ENCODE measurements at regions not wholly inside any gene's neighbourhood (a gene's known extent, or its start where the extent isn't known, plus 50 kb on each side); places are given as distances from the start of the nearest gene placed in this dataset.
"Not testable (repeated sequence)": the region's sequence is repeated elsewhere in the genome, so short reads cannot be mapped to it uniquely, and the experiment has no call there.

- DNase-seq: no peak
Measured at GRCh38 chr13:111625526-111626315, 305.3 kb downstream of the TEX29 start.

GRCh38 chr13:111626371-111627305 is 306.2 kb downstream of the TEX29 start:
- DNase-seq: no peak

GRCh38 chr13:111627596-111627995 is 307.2 kb downstream of the TEX29 start:
- DNase-seq: no peak

GRCh38 chr13:111629016-111629415 is 308.6 kb downstream of the TEX29 start:
- DNase-seq: no peak

- no peak for DNase-seq
Measured at GRCh38 chr13:111629457-111629856, 309.0 kb downstream of the TEX29 start.

- peak; percentile 97 for DNase-seq
Measured at GRCh38 chr13:111629926-111630325, 309.5 kb downstream of the TEX29 start.

GRCh38 chr13:111630406-111630805 is 310.0 kb downstream of the TEX29 start:
- no peak for DNase-seq

- DNase-seq: not testable (repeated sequence)
Measured at GRCh38 chr13:111631271-111631670, 310.8 kb downstream of the TEX29 start.

GRCh38 chr13:111632906-111633305 is 312.5 kb downstream of the TEX29 start:
- DNase-seq: no peak

GRCh38 chr13:111633401-111633800 is 313.0 kb downstream of the TEX29 start:
- DNase-seq: no peak

GRCh38 chr13:111634410-111634809 is 314.0 kb downstream of the TEX29 start:
- no peak for DNase-seq

- no peak for DNase-seq
Measured at GRCh38 chr13:111636271-111636670, 315.8 kb downstream of the TEX29 start.

- DNase-seq: no peak
Measured at GRCh38 chr13:111636804-111637203, 316.4 kb downstream of the TEX29 start.

GRCh38 chr13:111637365-111637764 is 316.9 kb downstream of the TEX29 start:
- no peak for DNase-seq

GRCh38 chr13:111638233-111638632 is 317.8 kb downstream of the TEX29 start:
- no peak for DNase-seq

GRCh38 chr13:111639196-111639705 is 318.8 kb downstream of the TEX29 start:
- no peak for DNase-seq

GRCh38 chr13:111640006-111640405 is 319.6 kb downstream of the TEX29 start:
- DNase-seq: no peak

- DNase-seq: no peak
Measured at GRCh38 chr13:111640476-111640875, 320.0 kb downstream of the TEX29 start.

- DNase-seq: no peak
Measured at GRCh38 chr13:111642156-111642767, 321.8 kb downstream of the TEX29 start.

- DNase-seq: no peak
Measured at GRCh38 chr13:111644750-111645149, 324.3 kb downstream of the TEX29 start.

GRCh38 chr13:111645198-111645597 is 324.8 kb downstream of the TEX29 start:
- DNase-seq: no peak

- DNase-seq: no peak
Measured at GRCh38 chr13:111645598-111646455, 325.4 kb downstream of the TEX29 start.
